Adipocyte (in vitro differentiated cells): ENCODE measurements at regions not wholly inside any gene's neighbourhood (a gene's known extent, or its start where the extent isn't known, plus 50 kb on each side); places are given as distances from the start of the nearest gene placed in this dataset.

Source experiments
- DNase-seq: peaks from one replicate; pipeline ENCODE4 v3.0.0-alpha.2; 2015; ENCODE audit warnings: low read depth
- H3K27me3 ChIP-seq: replicated peaks from 2 replicates; pipeline ENCODE4 v1.7.0; 2013; ENCODE audit warnings: mild to moderate bottlenecking, low read length, moderate library complexity; ENCODE audit not compliant: control insufficient read depth, insufficient read depth
- H3K36me3 ChIP-seq: 2 replicates; pipeline ENCODE4 v1.7.0; 2013; ENCODE audit warnings: low read length, mild to moderate bottlenecking, moderate library complexity; ENCODE audit not compliant: control insufficient read depth, insufficient read depth, severe bottlenecking
- H3K4me1 ChIP-seq: 2 replicates; pipeline ENCODE4 v1.7.0; 2013; ENCODE audit warnings: mild to moderate bottlenecking, low read length, moderate library complexity; ENCODE audit not compliant: control insufficient read depth, insufficient read depth
- H3K4me3 ChIP-seq: 2 replicates; pipeline ENCODE4 v1.7.0; 2013; ENCODE audit warnings: mild to moderate bottlenecking, low read length, moderate library complexity
- H3K9ac ChIP-seq: 2 replicates; pipeline ENCODE4 v1.7.0; 2013; ENCODE audit warnings: mild to moderate bottlenecking, low read length, moderate library complexity
- H3K9me3 ChIP-seq: 2 replicates; pipeline ENCODE4 v1.7.0; 2013; ENCODE audit warnings: mild to moderate bottlenecking, low read length, moderate library complexity; ENCODE audit not compliant: control insufficient read depth

DNA sequence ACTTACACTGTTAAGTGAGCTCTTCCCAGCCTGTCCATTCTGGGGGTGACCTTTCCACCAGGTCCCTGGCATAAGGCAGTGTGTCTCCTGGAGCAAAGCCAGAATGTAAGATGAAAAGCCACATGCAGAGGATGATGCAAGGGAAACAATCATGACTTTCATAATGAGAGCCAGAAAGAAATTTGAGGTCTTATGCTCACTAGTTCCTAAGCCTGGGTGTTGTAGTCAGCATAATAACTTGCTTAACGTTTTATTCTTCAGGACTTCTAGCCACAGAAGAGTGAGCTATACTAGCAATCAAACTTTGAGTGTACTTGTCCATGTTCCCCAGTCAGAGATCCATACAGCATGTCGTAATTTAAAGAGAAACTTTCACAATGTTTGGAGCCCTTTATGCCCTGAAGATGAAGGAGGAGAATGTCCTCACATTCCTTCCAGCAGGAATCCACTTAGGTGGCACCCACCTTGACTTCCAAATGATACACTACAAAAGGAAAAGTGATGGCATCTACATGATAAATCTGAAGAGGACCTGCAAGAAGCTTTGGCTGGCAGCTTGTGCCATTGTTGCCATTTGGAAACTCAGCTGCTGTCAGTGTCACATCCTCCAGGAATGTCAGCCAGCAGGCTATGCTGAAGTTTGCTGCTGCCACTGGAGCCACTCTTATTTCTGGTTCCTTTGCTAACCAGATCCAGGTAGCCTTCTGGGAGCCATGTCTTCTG is 60.5 kb upstream of the FOXD3 start:
- H3K4me3 ChIP-seq = no peak overlapping the region

DNA sequence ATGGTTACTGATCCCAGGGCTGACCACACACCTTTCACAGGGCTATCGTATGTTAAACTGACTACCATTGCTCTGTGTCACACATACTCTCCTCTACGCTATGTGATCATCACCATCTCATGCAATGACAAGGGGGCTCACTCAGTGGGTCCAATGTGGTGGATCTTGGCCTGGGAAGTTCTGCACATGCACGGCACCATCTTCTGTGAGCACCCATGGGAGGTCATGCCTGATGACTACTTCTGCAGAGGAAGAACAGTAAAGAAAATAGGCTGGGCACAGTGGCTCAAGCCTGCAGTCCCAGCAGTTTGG is 60.0 kb upstream of the FOXD3 start:
- Histone ChIP-seq H3K4me3 (no peak overlapping the region), H3K4me1 (peaks cover 18% of the 10 kb centered on the region), H3K36me3 (no peaks in the 10 kb centered on the region), H3K9me3 (no peaks in the 10 kb centered on the region), H3K9ac (no peak overlapping the region), H3K27me3 (no peaks in the 10 kb centered on the region)
- no peak for DNase-seq

More for the DNA sequence above, 60.5 kb upstream of the FOXD3 start:
- Histone ChIP-seq H3K27me3 (no peaks in the 10 kb centered on the region), H3K9ac (no peak overlapping the region), H3K9me3 (no peaks in the 10 kb centered on the region), H3K4me1 (peaks cover 18% of the 10 kb centered on the region), H3K36me3 (no peaks in the 10 kb centered on the region)
- DNase-seq = peak; percentile 53

DNA sequence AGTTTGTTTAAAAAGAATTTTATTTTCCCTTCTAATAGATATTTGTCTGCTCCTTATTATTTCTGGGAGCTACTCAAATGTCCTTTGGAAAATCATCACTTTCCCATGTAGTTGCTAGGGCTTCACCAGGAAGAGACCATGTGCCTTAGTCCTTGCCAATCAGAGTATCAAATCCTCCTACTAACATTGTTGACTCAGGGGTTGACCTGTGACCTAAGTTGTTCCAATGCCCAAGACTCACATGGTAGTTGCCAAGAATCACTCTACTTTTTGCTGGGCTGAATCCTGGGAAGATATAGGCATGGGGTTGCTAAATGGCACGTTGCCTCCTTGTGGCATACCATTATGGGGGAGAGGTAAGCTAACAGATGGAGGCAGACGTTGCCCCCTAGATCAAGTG is 58.2 kb upstream of the FOXD3 start:
- H3K4me3 ChIP-seq = no peak overlapping the region
- no peaks in the 10 kb centered on the region for H3K9me3 ChIP-seq
- H3K4me1 ChIP-seq = peaks cover 15% of the 10 kb centered on the region
- H3K27me3 ChIP-seq = no peaks in the 10 kb centered on the region
- no peak overlapping the region for H3K9ac ChIP-seq
- DNase-seq = no peak
- no peaks in the 10 kb centered on the region for H3K36me3 ChIP-seq

DNA sequence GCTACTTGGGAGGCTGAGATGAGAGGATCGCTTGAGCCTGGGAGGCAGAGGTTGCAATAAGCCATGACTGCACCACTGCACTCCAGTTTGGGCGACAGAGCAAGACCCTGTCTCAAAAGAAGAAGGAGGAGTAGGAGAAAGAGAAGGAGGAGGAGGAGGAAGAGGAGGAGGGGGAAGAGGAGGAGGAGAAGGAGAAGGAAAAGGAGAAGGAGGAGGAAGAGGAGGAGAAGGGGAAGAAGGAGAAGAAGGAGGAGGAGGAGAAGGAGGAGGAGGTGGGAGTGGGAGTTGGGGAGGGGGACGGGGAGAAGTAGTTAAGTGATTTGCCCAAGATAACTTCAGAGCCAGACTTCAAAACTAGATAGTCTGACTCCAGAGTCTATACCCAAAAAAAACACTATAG is 55.5 kb upstream of the FOXD3 start:
- Histone ChIP-seq H3K27me3 (no peaks in the 10 kb centered on the region), H3K36me3 (no peaks in the 10 kb centered on the region), H3K4me1 (peaks cover 7% of the 10 kb centered on the region), H3K9ac (no peak overlapping the region), H3K4me3 (no peak overlapping the region), H3K9me3 (no peaks in the 10 kb centered on the region)
- DNase-seq = no peak

DNA sequence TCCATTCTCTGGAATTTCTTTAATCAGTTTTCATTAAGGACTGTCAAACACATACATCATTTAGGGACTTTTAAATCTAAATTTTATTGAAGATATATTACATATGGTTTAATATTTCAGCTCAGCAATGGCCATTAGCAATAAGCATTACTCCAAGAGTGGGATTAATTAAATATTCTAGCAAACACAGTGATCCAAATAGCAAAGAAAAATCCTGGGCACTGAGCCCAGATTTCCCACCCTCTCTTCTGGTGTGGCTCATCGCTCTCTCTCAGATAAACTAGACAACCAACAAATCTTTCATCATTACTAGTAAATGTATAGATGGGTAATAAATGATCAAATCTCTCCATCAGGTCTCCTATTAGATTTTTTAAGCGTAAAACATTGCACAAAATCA is 53.5 kb upstream of the FOXD3 start:
- H3K9me3 ChIP-seq = no peaks in the 10 kb centered on the region
- no peak overlapping the region for H3K9ac ChIP-seq
- no peak for DNase-seq
- no peaks in the 10 kb centered on the region for H3K27me3 ChIP-seq
- no peaks in the 10 kb centered on the region for H3K36me3 ChIP-seq
- no peaks in the 10 kb centered on the region for H3K4me1 ChIP-seq
- no peak overlapping the region for H3K4me3 ChIP-seq

DNA sequence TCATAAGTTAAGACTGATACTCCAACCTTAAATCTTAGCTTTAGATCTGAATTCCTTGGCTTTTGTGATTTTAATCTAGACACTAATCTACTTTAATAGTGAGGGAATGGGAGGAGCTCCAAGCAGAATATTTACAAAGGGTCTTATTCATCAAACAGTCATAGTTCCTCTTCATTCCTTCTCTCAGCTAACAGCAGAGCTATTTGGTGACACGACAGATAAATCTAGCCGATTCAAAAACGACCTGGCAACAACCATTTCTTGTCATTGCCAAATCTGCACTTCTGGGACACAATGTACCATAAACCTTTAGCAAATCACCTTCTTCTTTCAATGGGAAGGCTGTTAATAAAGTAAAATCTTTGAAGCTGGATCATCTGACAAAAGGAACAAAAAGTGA is 52.8 kb upstream of the FOXD3 start:
- no peak overlapping the region for H3K9ac ChIP-seq
- peak overlapping the region; percentile 37 for H3K4me3 ChIP-seq
- H3K9me3 ChIP-seq = no peaks in the 10 kb centered on the region
- no peaks in the 10 kb centered on the region for H3K36me3 ChIP-seq
- no peak for DNase-seq
- H3K27me3 ChIP-seq = no peaks in the 10 kb centered on the region
- no peaks in the 10 kb centered on the region for H3K4me1 ChIP-seq
